ENCODE measurements at regions not wholly inside any gene's neighbourhood (a gene's known extent, or its start where the extent isn't known, plus 50 kb on each side); places are given as distances from the start of the nearest gene placed in this dataset.

DNA sequence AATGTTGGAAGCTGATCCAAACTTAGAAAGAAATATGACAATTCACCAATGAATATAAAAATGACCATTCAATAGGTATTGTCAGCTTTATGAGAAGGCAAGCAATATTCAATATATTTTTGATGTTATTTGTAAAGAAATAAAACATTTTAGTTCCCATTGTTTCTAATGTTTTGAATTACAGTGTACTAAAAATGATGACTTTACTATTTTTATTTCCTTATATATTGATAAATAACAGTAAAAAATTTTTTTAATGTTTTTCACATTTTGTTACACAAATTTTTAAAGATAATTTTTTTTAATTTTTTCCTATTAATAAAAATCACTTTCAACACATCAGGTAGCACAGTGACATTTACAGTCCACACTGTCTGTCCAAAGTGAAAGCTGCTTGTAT, 565.5 kb upstream of the FAM241A start:
- Histone ChIP-seq H3K9me3 (ENCODE audit: low read length) (no peaks in the 10 kb centered on the region), H3K27ac (ENCODE audit: low read depth, low read length, poor library complexity, severe bottlenecking) (no peak overlapping the region), H3K9me2 (ENCODE audit: insufficient read depth, low read length) (no peaks in the 10 kb centered on the region), H4K20me1 (ENCODE audit: insufficient read depth, low read length) (no peaks in the 10 kb centered on the region), H3K79me2 (ENCODE audit: insufficient read depth, low read depth, low read length) (no peaks in the 10 kb centered on the region), H3K36me3 (ENCODE audit: insufficient read depth, low read length) (no peaks in the 10 kb centered on the region), H3K4me1 (ENCODE audit: insufficient read depth, low read length, poor library complexity, severe bottlenecking) (no peaks in the 10 kb centered on the region), H3K4me2 (ENCODE audit: low read length) (no peak overlapping the region), H2AFZ (ENCODE audit: low read length) (no peak overlapping the region), H3K4me3 (ENCODE audit: low read depth, low read length, poor library complexity, severe bottlenecking) (no peak overlapping the region)
- no TSS peak for BruUV-seq (replicated peaks)
- ChIA-PET CTCF (ENCODE audit: unreplicated experiment) (no interaction called here), POLR2A (no interaction called here)
- intact Hi-C loops (cut with micrococcal nuclease; ENCODE audit: unreplicated experiment), result no loop called here
- DNase-seq (ENCODE audit: low spot score), result no peak
- TF ChIP-seq CTCF (conservative IDR thresholded peaks at IDR 0.05; ENCODE audit: low read length) (no peak), EZH2phosphoT487 (IDR thresholded peaks at IDR 0.05; ENCODE audit: borderline replicate concordance, low read depth, low read length) (no peak)

DNA sequence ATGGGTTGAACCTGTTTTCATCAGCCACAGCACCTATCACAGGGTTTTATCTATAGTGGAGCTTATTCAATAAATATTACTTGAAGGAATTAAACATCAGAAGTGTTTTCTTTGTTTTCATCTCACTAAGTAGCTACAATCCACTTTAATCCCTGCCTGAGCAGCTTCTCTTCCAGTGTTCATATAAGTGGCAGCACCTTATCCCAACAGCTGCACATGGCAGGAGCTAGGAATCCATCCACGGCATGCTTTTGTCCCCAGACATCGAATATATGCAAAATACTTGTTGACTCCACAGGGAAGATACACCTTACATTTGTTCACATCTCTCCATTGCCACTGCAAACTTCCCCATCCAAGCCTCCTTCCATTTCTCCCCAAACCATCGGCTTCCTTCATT, 549.8 kb upstream of the FAM241A start:
- intact Hi-C loops (cut with micrococcal nuclease; ENCODE audit: unreplicated experiment), result no loop called here
- POLR2A ChIA-PET, result interaction anchor here (0.6 kb wide), 1 partner anchor 83 kb away, joined by 3 read pairs; no protein-coding TSS in a partner anchor
- BruUV-seq (replicated peaks), result no TSS peak

GRCh38 chr4:111596491-111596890, 548.8 kb upstream of the FAM241A start:
- no peak for DNase-seq (ENCODE audit: low spot score)
- Histone ChIP-seq H3K4me1 (ENCODE audit: insufficient read depth, low read length, poor library complexity, severe bottlenecking) (no peaks in the 10 kb centered on the region), H3K9me3 (ENCODE audit: low read length) (no peaks in the 10 kb centered on the region), H2AFZ (ENCODE audit: low read length) (no peak overlapping the region), H3K4me3 (ENCODE audit: low read depth, low read length, poor library complexity, severe bottlenecking) (no peak overlapping the region), H4K20me1 (ENCODE audit: insufficient read depth, low read length) (no peaks in the 10 kb centered on the region), H3K36me3 (ENCODE audit: insufficient read depth, low read length) (no peaks in the 10 kb centered on the region), H3K4me2 (ENCODE audit: low read length) (no peak overlapping the region), H3K79me2 (ENCODE audit: insufficient read depth, low read depth, low read length) (no peaks in the 10 kb centered on the region), H3K9me2 (ENCODE audit: insufficient read depth, low read length) (no peaks in the 10 kb centered on the region; the same call in 1 of the 2 replicates), H3K27ac (ENCODE audit: low read depth, low read length, poor library complexity, severe bottlenecking) (no peak overlapping the region)
- BruUV-seq (replicated peaks), result no TSS peak
- POLR2A ChIA-PET, result no interaction called here
- CTCF ChIA-PET (ENCODE audit: unreplicated experiment), result no interaction called here
- intact Hi-C loops (cut with micrococcal nuclease; ENCODE audit: unreplicated experiment), result no loop called here
- TF ChIP-seq CTCF (conservative IDR thresholded peaks at IDR 0.05; ENCODE audit: low read length) (no peak), EZH2phosphoT487 (IDR thresholded peaks at IDR 0.05; ENCODE audit: borderline replicate concordance, low read depth, low read length) (no peak)

More for the DNA sequence above, 549.8 kb upstream of the FAM241A start:
- Histone ChIP-seq H3K27ac (ENCODE audit: low read depth, low read length, poor library complexity, severe bottlenecking) (no peak overlapping the region), H2AFZ (ENCODE audit: low read length) (no peak overlapping the region), H3K36me3 (ENCODE audit: insufficient read depth, low read length) (no peaks in the 10 kb centered on the region), H3K4me2 (ENCODE audit: low read length) (no peak overlapping the region), H3K4me1 (ENCODE audit: insufficient read depth, low read length, poor library complexity, severe bottlenecking) (no peaks in the 10 kb centered on the region), H4K20me1 (ENCODE audit: insufficient read depth, low read length) (no peaks in the 10 kb centered on the region), H3K9me2 (ENCODE audit: insufficient read depth, low read length) (no peaks in the 10 kb centered on the region; the same call in 1 of the 2 replicates), H3K4me3 (ENCODE audit: low read depth, low read length, poor library complexity, severe bottlenecking) (no peak overlapping the region), H3K9me3 (ENCODE audit: low read length) (no peaks in the 10 kb centered on the region), H3K79me2 (ENCODE audit: insufficient read depth, low read depth, low read length) (no peaks in the 10 kb centered on the region)
- CTCF ChIA-PET (ENCODE audit: unreplicated experiment), result no interaction called here
- DNase-seq (ENCODE audit: low spot score), result no peak
- no peak for TF ChIP-seq EZH2phosphoT487 (IDR thresholded peaks at IDR 0.05; ENCODE audit: borderline replicate concordance, low read depth, low read length)

All from OCI-LY7 (cell line).